ENCODE measurements at regions not wholly inside any gene's neighbourhood (a gene's known extent, or its start where the extent isn't known, plus 50 kb on each side); places are given as distances from the start of the nearest gene placed in this dataset.

DNA sequence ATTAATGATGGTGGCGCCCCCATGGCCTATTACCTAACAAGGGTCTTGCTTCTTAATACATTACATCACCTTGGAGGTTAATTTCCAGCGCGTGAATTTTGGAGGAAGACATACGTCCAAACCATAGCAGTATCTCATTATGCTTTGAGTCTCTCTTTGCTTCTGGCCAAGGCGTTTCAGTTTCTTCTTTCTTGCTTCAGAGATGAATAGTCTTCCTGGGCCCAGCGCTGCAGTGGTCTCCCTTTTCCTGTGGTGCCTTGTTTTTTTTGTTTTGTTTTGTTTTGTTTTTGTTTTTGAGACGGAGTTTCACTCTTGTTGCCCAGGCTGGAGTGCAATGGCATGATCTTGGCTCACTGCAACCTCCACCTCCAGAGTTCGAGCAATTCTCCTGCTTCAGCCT, 268.4 kb downstream of the SOX4 start:
- no peak for TF ChIP-seq POLR2A (IDR thresholded peaks at IDR 0.05)
- TF ChIP-seq, protein P1, sequence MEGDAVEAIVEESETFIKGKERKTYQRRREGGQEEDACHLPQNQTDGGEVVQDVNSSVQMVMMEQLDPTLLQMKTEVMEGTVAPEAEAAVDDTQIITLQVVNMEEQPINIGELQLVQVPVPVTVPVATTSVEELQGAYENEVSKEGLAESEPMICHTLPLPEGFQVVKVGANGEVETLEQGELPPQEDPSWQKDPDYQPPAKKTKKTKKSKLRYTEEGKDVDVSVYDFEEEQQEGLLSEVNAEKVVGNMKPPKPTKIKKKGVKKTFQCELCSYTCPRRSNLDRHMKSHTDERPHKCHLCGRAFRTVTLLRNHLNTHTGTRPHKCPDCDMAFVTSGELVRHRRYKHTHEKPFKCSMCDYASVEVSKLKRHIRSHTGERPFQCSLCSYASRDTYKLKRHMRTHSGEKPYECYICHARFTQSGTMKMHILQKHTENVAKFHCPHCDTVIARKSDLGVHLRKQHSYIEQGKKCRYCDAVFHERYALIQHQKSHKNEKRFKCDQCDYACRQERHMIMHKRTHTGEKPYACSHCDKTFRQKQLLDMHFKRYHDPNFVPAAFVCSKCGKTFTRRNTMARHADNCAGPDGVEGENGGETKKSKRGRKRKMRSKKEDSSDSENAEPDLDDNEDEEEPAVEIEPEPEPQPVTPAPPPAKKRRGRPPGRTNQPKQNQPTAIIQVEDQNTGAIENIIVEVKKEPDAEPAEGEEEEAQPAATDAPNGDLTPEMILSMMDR (IDR thresholded peaks at IDR 0.05), result no peak
- ATAC-seq (no peak), DNase-seq (no peak)
- H3K27me3 ChIP-seq, result no peaks in the 10 kb centered on the region
- no peak overlapping the region for H3K27ac ChIP-seq
- H3K9me3 ChIP-seq, result no peaks in the 10 kb centered on the region
- H3K4me1 ChIP-seq, result no peaks in the 10 kb centered on the region
- WGBS, 2 donors, result 84 to 89% methylated on average over 8 of the region's 8 CpGs
- intact Hi-C loops (cut with DNase I), result no loop called here
- H3K36me3 ChIP-seq (replicated peaks in 1 of 2; ENCODE audit: insufficient read depth in 1 of 2, low read depth in 2 of 2), result no peaks in the 10 kb centered on the region
- no peak overlapping the region for H3K4me3 ChIP-seq

DNA sequence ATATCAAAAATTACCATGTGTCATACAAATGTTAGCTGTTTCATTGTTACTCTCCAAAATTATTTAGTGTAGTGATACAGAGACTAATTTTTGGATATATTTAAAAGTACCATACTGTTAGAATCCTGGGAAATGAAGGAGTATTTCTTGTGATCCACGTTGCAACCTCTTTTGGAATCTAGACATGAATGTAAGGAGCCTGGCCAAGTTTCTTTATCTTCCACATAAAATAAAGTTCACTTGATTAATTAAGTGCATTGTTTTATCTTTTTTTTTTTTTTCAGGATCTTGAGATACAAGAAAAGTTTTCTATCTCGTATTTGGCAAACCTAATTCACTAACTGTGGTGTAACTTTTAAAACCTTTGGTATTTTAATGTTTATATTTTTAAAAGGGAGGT, 270.7 kb downstream of the SOX4 start:
- no peak for ATAC-seq
- Histone ChIP-seq H3K36me3 (replicated peaks in 1 of 2; ENCODE audit: insufficient read depth in 1 of 2, low read depth in 2 of 2) (no peaks in the 10 kb centered on the region), H3K9me3 (no peaks in the 10 kb centered on the region), H3K4me3 (no peak overlapping the region), H3K27me3 (no peaks in the 10 kb centered on the region), H3K27ac (no peak overlapping the region), H3K4me1 (no peaks in the 10 kb centered on the region)
- WGBS, 2 donors, result 18 to 23% methylated on average over 2 of the region's 2 CpGs
- TF ChIP-seq POLR2A (IDR thresholded peaks at IDR 0.05), result no peak
- TF ChIP-seq, protein P1 (IDR thresholded peaks at IDR 0.05), result no peak
- intact Hi-C loops (cut with DNase I), result no loop called here
- DNase-seq, result no peak

- H3K27me3 ChIP-seq, result no peaks in the 10 kb centered on the region
- no peak overlapping the region for H3K27ac ChIP-seq
- no peaks in the 10 kb centered on the region for H3K9me3 ChIP-seq
- DNase-seq, result no peak
- WGBS, 2 donors, result 65 to 71% methylated on average over 2 of the region's 2 CpGs
- intact Hi-C loops (cut with DNase I), result no loop called here
- H3K36me3 ChIP-seq (replicated peaks in 1 of 2; ENCODE audit: insufficient read depth in 1 of 2, low read depth in 2 of 2), result no peaks in the 10 kb centered on the region
- H3K4me3 ChIP-seq, result no peak overlapping the region
- ATAC-seq, result no peak
- no peaks in the 10 kb centered on the region for H3K4me1 ChIP-seq
- TF ChIP-seq, protein P1 (IDR thresholded peaks at IDR 0.05), result no peak
- TF ChIP-seq POLR2A (IDR thresholded peaks at IDR 0.05), result no peak
Observed at GRCh38 chr6:21868226-21868625, 274.7 kb downstream of the SOX4 start.

DNA sequence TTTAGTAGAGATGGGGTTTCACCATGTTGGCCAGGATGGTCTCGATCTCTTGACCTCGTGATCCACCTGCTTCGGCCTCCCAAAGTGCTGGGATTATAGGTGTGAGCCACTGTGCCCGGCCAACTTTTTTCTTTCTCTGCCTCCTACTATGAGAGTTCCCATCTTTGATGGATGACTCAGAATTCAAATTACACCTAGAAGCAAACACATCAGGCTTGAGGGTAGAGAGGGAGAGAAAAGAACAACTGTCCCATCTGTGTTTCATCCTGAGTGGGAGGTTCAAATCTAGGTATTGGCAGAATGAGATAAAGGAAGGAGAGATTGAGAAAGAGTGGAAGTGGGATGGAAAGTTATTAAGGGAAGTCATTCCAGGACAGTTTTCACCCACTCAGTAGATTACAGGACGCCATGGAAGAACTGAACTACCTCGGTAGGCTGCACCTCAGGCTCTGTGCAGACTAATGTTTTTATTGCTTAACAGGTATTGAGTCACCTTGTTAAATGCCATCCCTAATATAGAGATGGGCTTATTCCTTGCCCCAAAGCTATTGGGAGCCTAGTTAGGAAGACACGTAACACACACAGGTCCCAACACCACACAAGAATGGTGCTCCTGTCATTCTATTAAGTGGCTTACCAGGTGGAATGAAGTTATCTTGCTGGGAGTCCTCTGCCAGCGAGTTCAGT, 275.7 kb downstream of the SOX4 start:
- no peak for ATAC-seq
- TF ChIP-seq POLR2A (IDR thresholded peaks at IDR 0.05), result no peak
- TF ChIP-seq, protein P1 (IDR thresholded peaks at IDR 0.05), result no peak
- no peak overlapping the region for H3K4me3 ChIP-seq
- H3K27me3 ChIP-seq, result no peaks in the 10 kb centered on the region
- no peaks in the 10 kb centered on the region for H3K4me1 ChIP-seq
- WGBS, 2 donors, result 71 to 83% methylated on average over 8 of the region's 8 CpGs
- DNase-seq, result no peak
- H3K36me3 ChIP-seq (replicated peaks in 1 of 2; ENCODE audit: insufficient read depth in 1 of 2, low read depth in 2 of 2), result no peaks in the 10 kb centered on the region
- no peak overlapping the region for H3K27ac ChIP-seq
- H3K9me3 ChIP-seq, result peaks cover 0 to 5% (median 0%) of the 10 kb centered on the region in 3 donors
- intact Hi-C loops (cut with DNase I), result no loop called here

- H3K4me3 ChIP-seq, result no peak overlapping the region
- peaks cover 0 to 11% (median 0%) of the 10 kb centered on the region in 3 donors for H3K9me3 ChIP-seq
- TF ChIP-seq POLR2A (IDR thresholded peaks at IDR 0.05), result no peak
- TF ChIP-seq, protein P1 (IDR thresholded peaks at IDR 0.05), result no peak
- H3K27me3 ChIP-seq, result no peaks in the 10 kb centered on the region
- 75 to 89% methylated on average over 5 of the region's 5 CpGs for WGBS, 2 donors
- H3K27ac ChIP-seq, result no peak overlapping the region
- intact Hi-C loops (cut with DNase I), result no loop called here
- no peak for ATAC-seq
- no peaks in the 10 kb centered on the region for H3K4me1 ChIP-seq
- no peak for DNase-seq
- H3K36me3 ChIP-seq (replicated peaks in 1 of 2; ENCODE audit: insufficient read depth in 1 of 2, low read depth in 2 of 2), result no peaks in the 10 kb centered on the region
Observed at GRCh38 chr6:21870076-21870730, 276.7 kb downstream of the SOX4 start.
